PC-9 (cell line): ENCODE measurements at regions not wholly inside any gene's neighbourhood (a gene's known extent, or its start where the extent isn't known, plus 50 kb on each side); places are given as distances from the start of the nearest gene placed in this dataset.

Source experiments
- EZH2 ChIP-seq: fragments of 200-600 bp; sonication (generic); IDR thresholded peaks from 2 replicates; pipeline ENCODE4 v1.8.0; 2017; ENCODE audit warnings: antibody characterized with exemption, low read depth
- TF ChIP-seq, protein P1 (sequence below): fragments of 200-600 bp; sonication (generic); conservative IDR thresholded peaks from 2 replicates; pipeline ENCODE4 v1.6.1; 2017; ENCODE audit warnings: mixed run types, antibody characterized with exemption, mild to moderate bottlenecking, moderate library complexity

DNA sequence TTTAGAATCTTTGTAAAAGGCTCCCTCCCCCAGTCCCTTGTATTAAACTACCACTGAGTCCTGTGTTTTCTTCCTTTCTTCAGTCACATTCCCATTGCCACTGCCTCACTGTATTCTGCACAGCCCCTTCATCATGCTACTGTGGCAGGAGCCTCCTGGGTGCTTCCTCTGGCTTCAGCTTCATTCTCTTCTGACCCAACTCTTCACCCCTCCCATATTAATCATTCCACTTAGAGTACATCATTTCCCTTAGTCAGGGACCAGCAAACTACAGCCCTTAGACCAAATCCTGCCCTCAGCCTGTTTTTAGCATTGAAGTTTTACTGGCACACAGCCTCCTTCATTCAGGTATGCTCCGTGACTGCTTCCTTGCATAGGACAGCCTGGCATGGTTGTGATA, 127.7 kb upstream of the MTNR1B start:
- TF ChIP-seq, protein P1, sequence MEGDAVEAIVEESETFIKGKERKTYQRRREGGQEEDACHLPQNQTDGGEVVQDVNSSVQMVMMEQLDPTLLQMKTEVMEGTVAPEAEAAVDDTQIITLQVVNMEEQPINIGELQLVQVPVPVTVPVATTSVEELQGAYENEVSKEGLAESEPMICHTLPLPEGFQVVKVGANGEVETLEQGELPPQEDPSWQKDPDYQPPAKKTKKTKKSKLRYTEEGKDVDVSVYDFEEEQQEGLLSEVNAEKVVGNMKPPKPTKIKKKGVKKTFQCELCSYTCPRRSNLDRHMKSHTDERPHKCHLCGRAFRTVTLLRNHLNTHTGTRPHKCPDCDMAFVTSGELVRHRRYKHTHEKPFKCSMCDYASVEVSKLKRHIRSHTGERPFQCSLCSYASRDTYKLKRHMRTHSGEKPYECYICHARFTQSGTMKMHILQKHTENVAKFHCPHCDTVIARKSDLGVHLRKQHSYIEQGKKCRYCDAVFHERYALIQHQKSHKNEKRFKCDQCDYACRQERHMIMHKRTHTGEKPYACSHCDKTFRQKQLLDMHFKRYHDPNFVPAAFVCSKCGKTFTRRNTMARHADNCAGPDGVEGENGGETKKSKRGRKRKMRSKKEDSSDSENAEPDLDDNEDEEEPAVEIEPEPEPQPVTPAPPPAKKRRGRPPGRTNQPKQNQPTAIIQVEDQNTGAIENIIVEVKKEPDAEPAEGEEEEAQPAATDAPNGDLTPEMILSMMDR: no peak
- TF ChIP-seq EZH2: no peak
